Neural crest cell (in vitro differentiated cells): ENCODE measurements at regions not wholly inside any gene's neighbourhood (a gene's known extent, or its start where the extent isn't known, plus 50 kb on each side); places are given as distances from the start of the nearest gene placed in this dataset.
A peak's percentile ranks its signal among the peaks of the same experiment; 100 is the strongest.

Experiments
- DNase-seq: peaks from one replicate; pipeline ENCODE4 v3.0.0; 2021; ENCODE audit warnings: low read depth, mixed read lengths, low spot score
- H3K27ac Mint-ChIP-seq: one replicate; pipeline ENCODE4 v1.8.0; 2021; ENCODE audit warnings: mild to moderate bottlenecking, mixed read lengths; ENCODE audit not compliant: unreplicated experiment
- H3K27me3 Mint-ChIP-seq: 2 replicates; pipeline ENCODE4 v1.8.0; 2021; ENCODE audit warnings: low read depth, mild to moderate bottlenecking, mixed read lengths
- H3K36me3 Mint-ChIP-seq: 2 replicates; pipeline ENCODE4 v1.8.0; 2021; ENCODE audit warnings: low read depth, mild to moderate bottlenecking, mixed read lengths
- H3K4me1 Mint-ChIP-seq: 2 replicates; pipeline ENCODE4 v1.8.0; 2021; ENCODE audit warnings: mixed read lengths
- H3K4me3 Mint-ChIP-seq: one replicate; pipeline ENCODE4 v1.8.0; 2021; ENCODE audit warnings: mild to moderate bottlenecking, mixed read lengths
- H3K9me3 Mint-ChIP-seq: 2 replicates; pipeline ENCODE4 v1.8.0; 2021; ENCODE audit warnings: mixed read lengths
- CTCF ChIP-seq: fragments of 200-600 bp; sonication (generic); conservative IDR thresholded peaks from 2 replicates; pipeline ENCODE4 v1.5.0; 2021; ENCODE audit warnings: antibody characterized with exemption, mild to moderate bottlenecking

GRCh38 chr2:107160640-107161239 is 274.8 kb upstream of the ST6GAL2 start:
- Mint-ChIP-seq H3K9me3 (peaks cover 9% of the 10 kb centered on the region), H3K4me1 (no peaks in the 10 kb centered on the region), H3K27ac (no peak overlapping the region), H3K4me3 (no peak overlapping the region), H3K27me3 (no peaks in the 10 kb centered on the region), H3K36me3 (peaks cover 5% of the 10 kb centered on the region)
- DNase-seq = no peak
- TF ChIP-seq CTCF = no peak

GRCh38 chr2:107168141-107168540 is 282.2 kb upstream of the ST6GAL2 start:
- Mint-ChIP-seq H3K4me1 (no peaks in the 10 kb centered on the region), H3K27me3 (no peaks in the 10 kb centered on the region), H3K27ac (no peak overlapping the region), H3K36me3 (no peaks in the 10 kb centered on the region), H3K4me3 (no peak overlapping the region), H3K9me3 (no peaks in the 10 kb centered on the region)
- no peak for DNase-seq
- no peak for TF ChIP-seq CTCF

GRCh38 chr2:107174171-107174570 is 288.2 kb upstream of the ST6GAL2 start:
- Mint-ChIP-seq H3K9me3 (no peaks in the 10 kb centered on the region), H3K36me3 (peaks cover 4% of the 10 kb centered on the region), H3K4me3 (no peak overlapping the region), H3K4me1 (peaks cover 18% of the 10 kb centered on the region), H3K27ac (peak overlapping the region; percentile 92), H3K27me3 (no peaks in the 10 kb centered on the region)
- no peak for TF ChIP-seq CTCF
- no peak for DNase-seq

GRCh38 chr2:107182981-107183380 is 297.0 kb upstream of the ST6GAL2 start:
- no peaks in the 10 kb centered on the region for H3K27me3 Mint-ChIP-seq

GRCh38 chr2:107187870-107188269 is 301.9 kb upstream of the ST6GAL2 start:
- DNase-seq = no peak
- Mint-ChIP-seq H3K4me1 (no peaks in the 10 kb centered on the region), H3K27me3 (no peaks in the 10 kb centered on the region), H3K4me3 (no peak overlapping the region), H3K36me3 (no peaks in the 10 kb centered on the region), H3K9me3 (no peaks in the 10 kb centered on the region), H3K27ac (no peak overlapping the region)
- no peak for TF ChIP-seq CTCF

More at GRCh38 chr2:107182981-107183380, 297.0 kb upstream of the ST6GAL2 start:
- H3K27ac Mint-ChIP-seq = no peak overlapping the region
- no peaks in the 10 kb centered on the region for H3K4me1 Mint-ChIP-seq
- H3K4me3 Mint-ChIP-seq = no peak overlapping the region
- TF ChIP-seq CTCF = no peak
- DNase-seq = no peak
- no peaks in the 10 kb centered on the region for H3K9me3 Mint-ChIP-seq
- H3K36me3 Mint-ChIP-seq = no peaks in the 10 kb centered on the region
